ENCODE measurements at regions not wholly inside any gene's neighbourhood (a gene's known extent, or its start where the extent isn't known, plus 50 kb on each side); places are given as distances from the start of the nearest gene placed in this dataset.

DNA sequence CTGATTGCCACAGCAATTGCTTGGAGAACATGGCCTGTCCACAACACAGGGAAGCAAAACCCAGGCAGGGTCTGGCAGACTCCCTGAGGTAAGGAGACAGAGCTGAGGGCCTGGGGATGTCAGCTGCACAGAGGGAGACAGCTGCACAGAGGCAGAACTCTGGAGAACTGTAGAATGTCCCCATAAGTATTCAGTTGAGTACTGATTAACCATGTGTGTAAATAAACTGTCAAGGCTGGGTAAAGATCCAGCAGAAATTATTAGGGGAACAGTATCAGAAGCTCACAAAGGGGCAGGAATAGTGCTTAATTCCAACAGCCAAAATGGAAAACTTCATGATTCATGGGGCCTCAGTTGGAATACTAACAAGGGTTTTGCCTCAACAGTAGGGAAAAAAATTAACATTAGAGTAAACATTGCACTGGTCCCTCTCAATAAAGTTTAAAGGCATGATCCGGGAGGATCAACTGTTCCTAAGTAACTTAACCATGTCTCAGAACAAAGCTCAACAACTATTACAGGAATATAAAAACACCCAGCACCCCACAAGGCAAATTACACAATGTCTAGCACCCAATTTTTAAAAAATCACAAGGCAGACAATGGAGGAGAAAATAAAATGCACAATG, 201.3 kb upstream of the RASSF8 start:
- no peak for DNase-seq

DNA sequence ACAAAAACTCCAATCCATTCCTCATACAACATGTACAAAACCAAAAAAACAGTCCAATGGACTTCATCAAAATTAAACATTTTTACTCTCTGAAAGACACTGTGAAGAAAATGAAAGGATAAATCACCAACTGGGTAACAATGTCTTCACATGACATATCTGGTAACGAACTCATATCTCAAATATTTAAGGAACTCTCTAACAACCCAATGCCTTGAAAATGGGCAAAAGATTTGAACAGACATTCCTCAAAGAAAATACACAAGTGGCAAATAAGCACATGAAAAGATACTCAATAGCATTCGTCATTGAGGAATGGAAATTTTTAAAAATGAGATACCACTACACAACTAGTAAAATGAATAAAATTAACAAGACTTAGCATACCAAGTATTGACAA, 198.7 kb upstream of the RASSF8 start:
- DNase-seq, result no peak

DNA sequence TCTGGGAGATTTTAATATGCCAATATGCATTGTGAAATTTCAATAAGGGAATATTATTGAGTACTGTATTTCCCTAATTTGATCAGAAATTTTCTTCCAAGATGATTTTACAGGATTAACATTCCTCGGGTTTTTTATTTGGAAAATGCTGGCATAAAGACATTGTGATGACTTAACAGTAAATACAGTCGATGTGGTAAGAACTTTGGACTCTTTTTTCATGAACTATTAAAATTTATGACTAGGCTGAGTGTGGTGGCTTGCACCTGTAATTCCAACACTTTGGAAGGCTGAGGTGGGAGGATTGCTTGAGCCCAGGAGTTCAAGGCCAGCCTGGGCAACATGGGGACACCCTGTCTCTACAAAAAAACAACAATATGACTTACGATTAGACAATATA, 197.1 kb upstream of the RASSF8 start:
- DNase-seq, result no peak

DNA sequence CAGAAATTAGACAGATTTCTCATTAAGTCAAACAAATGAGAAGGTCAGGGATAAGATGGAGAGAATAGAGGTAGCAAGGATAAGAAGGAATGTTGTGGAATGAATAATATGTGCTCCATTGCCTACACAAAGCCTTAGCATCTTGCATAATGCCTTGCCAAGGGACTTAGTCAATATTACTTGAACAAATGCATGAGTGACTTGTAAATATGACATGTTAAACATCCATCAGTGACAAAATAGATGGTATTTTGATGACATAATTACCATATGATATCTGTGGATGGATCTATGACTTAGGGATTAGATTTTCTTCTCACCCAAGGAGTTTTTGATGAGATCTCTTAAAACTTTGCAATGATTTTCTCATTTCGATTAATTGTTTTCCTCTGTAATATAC, 194.1 kb upstream of the RASSF8 start:
- no peak for DNase-seq

DNA sequence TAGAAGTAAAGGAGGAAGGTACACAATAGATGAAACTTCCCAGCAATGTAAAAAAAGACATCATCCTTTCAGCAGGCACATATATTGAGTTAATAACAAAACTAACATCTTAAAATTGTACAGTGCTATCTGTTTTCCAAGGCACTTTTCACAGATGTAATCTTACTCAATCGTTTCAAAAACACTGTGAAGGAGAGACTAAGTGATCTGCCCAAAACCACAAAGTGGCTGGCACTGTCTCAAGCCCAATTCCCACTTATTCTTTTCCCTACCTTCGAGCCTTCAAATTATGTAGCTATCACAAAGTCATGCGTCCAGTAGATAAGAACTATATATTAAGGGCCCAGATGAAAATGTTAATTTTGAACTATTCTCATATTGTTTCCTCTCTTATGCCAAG, 193.6 kb upstream of the RASSF8 start:
- no peak for DNase-seq

DNA sequence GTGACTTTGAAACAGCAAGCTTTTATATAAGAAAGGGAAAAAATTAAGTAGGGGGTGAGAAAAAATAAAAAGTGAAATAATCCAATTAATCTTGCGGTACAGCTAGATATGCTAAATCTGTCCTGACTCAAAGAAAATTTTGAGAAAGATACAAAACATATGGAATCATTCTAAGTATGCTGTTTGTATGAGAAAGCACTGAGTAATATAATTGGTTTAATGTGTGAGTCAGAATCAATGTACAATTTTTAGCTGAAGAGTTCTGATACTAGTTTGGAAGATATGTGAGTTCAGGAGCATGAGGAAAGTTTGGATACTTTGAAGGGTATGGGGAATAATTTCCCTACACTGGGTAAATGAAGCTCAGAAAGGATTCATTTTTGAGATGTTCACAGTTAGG, 190.9 kb upstream of the RASSF8 start:
- DNase-seq, result no peak

DNA sequence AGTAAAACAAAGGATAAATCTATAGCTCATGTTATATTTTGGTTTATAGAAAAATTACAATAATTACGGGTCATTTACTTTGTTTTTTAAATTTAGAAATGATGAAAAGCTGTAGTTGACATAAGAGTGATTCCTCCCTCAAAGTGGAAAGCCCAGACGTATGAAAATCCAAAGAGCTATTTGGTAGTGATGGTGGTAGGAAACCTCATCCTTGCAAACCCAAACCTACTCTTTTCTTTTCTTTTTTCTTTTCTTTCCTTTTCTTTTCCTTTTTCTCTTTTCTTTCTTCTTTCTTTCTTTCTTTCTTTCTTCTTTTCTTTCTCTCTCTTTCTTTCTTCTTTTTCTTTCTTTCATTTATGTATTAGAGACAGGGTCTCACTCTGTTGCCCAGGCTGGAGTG, 190.3 kb upstream of the RASSF8 start:
- DNase-seq, result no peak

DNA sequence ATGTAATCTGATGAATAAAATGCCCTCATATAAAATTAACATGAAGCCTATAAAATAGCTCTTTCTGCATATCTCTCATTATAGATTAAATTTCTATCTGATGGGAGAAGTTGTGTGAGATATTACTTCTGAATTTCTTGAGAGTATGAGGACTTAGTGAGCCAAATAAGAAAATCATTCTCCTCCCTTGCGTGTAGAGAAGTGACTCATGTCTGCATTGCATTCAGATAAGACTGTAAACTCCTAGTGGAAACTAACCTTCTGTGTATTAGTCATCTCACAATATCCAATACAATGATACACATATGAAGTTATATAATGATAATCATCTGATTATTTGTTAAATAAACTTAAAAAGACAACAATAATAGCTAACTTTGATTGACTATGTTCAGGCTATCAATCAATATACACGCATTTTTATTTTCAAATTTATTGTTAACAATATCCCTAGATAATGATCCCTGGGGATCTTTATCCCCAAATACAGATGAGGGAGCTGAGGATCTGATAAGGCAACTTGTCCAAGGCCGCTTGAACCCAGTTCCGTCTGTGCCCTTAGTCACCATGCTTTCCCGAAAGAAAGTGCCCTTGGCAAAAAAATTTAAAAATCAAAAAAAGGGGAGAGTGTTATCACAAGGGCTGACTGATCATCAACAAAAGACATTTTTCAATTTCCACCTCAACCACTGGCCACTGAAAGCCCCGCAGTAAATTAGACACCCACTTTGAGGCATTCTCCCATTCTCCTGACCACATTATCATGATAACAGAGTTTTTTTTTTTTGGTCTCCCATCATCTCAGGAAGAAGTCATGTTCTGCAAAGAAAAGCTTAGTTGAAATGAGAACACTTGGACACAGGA, 189.2 kb upstream of the RASSF8 start:
- DNase-seq, result no peak

DNA sequence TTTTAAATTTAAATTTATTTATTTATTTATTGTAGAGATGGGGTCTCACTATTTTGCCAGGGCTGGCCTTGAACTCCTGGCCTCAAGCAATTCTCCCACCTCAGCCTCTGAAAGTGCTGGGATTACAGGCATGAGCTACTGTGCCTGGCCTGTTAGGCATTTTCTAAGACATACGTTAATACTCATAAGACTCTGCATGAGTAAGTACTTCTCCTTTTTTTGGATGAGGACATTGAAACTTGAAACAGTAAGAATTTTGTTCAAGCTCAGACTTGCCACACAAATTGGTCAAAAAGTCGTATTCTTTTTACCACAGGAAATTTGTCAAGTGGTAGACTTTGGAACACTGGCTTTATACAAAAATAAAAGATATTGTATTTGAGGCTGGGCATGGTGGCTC, 187.4 kb upstream of the RASSF8 start:
- peak in 1 of 2 donors; percentile 37 for DNase-seq

DNA sequence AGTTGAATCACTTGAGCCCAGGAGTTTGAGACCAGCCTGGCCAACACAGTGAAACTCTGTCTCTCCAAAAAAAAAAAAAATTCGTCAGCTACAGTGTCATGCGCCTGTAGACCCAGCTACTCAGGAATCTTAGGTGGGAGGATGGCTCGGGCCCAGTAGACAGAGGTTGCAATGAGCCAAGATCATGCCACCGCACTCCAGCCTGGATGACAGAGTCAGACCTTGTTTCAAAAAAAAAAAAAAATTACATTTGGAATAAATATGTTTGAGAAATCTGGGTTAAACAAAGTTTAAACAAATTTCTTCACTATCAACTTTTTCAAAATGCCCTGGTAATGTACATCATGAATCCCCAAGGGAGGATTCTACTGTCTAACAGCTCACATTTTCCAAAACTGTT, 187.0 kb upstream of the RASSF8 start:
- no peak for DNase-seq

DNA sequence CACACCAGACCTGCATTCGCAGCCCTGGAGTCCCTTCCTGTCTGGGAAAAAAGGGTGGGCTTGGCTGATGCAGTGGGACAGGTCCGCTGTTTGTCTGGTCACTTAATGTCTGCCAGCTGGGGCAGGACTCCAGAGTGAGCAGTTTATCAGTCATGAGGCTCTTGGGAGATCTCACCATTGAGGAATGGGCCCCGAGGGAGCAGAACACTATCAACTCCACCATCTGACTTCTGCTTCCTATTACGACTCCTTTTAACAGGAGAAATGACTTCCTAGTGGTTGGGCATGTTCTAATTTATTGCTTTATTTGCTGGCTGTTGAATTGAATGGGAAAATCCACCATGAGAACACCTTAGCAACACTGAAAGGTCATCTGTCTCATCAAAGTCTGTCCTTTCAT, 182.5 kb upstream of the RASSF8 start:
- DNase-seq, result peak in 1 of 2 donors; percentile 30

DNA sequence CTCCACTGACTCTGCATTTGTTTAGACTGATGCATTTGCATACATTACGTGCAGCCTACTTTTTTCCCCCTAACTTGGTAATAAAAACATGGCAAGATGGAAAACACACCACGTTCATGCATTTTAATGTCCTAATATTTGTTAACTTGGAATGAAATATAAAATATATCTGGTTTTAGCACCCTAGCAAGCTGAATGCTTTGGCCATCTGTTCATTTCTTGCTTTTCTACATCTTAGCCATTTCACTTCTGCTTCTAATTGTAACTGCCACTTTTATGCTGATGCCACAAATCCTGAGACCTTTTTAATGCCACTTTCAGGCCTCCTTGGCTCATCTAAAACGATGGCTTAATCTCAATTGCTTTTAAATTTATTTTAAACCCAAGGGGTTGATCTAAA, 177.7 kb upstream of the RASSF8 start:
- DNase-seq, result no peak

DNA sequence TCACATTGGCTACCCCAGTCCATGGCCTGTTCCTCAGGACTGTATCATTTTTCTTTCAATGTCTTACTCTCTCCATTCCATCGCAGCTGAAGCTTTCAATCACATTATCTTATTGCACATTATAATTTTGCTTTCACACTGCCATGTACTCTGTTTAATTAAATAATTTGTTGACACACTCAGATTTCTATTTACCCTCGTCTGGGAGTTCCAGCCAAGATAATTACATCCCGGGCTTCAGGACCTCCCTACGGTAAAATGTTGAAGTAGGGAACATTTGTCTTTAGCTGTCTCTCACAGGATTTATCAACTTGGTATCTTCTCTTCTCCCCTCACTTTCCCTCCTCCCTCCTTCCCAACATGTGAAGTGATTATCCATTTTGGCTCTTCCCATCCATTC, 177.2 kb upstream of the RASSF8 start:
- no peak for DNase-seq

DNA sequence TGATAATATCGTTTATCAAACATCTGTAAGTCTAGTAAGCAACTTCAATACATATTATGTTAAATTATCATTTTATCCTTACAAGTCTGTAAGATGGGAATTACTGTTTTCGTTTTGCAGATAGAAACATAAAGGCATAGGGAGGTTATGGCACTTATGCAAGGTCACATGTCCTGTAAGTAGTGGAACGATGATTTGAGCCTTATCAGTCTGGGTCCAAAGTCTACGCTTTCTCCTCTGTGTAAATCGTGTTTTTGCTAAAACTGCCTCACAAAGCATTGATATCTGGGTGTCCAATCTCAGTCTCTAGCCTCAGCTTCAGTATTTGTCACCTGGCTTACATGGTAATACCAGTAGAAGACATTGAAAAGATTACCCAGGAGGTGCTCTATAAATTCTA, 174.9 kb upstream of the RASSF8 start:
- DNase-seq, result no peak

DNA sequence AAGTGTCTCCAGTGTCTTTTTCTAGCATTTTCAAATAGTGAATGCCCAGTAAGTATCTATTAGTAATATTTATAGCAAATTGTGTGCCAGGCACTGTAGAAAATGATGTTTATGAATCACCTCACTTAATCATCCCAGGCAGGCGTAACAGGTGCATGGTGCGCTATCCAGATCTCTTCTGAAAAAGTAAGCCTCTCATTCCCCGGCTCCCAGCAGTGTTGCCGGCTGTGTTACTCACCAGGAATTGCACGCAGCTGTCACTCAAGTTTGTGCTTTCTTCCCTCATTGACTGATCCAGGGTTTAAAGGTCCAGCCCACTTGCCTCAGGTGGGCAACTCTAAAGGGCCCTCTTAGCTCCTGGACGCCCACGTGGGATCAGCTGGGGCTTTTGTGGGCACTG, 173.8 kb upstream of the RASSF8 start:
- no peak for DNase-seq

DNA sequence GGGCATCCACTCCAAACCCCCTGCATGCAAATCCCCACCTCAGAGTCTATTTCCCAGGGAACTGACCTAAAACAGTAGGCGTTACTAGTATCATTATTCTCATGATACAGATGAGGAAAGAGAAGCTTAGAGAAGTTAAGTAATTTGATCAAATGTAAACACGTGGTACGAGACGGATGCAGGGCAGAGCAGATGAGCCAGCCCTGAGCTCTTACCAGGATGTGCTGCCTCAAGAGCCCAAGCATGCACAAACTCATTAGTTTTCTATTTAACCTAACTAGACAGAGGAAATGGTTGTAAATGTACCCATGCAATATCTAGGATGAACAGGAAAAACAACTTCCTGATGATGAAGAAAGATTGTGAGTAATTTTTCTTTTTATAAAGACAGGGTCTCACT, 173.3 kb upstream of the RASSF8 start:
- DNase-seq, result peak in 1 of 2 donors; percentile 24

DNA sequence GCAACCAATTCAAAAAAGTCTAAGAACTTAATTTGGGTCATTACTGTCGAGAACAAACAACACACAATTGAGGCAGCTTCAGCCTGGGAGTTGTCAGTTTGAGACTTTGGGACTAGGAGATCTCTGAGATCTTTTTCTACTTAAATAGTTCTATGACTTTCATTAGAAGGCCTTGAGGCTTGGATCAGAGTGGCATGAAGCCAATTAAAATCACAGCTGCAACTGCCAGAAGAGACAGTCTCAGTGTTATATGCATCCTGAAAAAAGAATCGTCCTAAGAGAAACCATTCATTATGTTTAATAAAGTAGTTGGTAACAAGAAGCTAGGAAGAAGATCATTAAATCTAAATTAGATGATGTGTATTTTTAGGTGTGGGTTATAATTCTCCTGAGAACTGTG, 170.8 kb upstream of the RASSF8 start:
- DNase-seq, result no peak

DNA sequence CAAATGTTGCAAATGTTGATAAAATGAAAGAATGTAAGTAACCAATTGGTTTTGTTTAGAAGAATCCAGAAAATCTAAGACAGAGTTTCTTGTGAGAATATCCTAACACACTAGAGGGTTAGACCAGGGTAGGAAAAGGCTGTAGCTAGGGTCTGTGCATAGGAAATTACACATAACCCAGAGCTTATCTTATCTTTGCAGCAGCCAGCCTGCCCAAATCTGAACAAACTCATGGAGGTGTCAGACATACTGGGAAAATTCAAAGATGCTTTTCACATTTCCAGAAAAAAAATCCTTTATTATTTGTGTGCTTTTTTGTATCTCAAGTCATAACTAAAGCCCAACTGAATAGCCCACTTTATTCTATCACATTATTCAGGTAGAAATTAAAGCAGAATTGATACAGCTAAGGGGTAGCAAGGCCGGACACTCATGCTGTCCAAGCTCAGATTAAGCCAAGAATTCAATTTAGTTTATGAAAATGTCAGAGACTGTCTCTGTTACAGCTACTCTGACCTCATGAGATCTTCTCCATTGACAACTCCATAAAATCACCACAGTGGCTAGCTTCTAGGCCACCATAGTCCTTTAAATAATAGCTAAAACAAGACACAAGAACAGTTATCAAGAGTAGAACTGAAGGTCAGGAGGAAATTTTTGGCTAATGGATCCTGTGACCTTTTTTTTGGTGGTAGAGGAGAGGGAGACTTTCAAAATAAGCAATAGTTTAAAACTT, 169.6 kb upstream of the RASSF8 start:
- no peak for DNase-seq

DNA sequence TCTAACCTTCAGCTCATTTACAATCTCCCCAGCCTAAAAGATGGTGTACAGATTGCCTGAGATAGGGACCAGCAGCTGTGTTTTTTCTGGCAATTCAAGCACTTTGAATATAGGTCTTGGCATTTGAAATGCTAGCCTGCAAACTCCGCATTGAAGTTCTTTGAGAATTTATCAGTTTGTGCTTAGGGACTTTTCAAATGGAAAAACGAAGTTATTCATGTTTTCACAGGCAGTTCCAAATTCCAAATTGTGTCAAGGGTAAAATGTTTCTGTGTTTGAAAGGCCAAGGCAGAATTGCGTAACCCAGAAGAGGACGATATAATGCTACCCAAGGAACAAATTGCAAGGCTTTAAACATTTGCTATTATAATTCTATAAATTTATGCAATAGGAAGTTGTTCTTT, 168.9 kb upstream of the RASSF8 start:
- DNase-seq, result no peak

DNA sequence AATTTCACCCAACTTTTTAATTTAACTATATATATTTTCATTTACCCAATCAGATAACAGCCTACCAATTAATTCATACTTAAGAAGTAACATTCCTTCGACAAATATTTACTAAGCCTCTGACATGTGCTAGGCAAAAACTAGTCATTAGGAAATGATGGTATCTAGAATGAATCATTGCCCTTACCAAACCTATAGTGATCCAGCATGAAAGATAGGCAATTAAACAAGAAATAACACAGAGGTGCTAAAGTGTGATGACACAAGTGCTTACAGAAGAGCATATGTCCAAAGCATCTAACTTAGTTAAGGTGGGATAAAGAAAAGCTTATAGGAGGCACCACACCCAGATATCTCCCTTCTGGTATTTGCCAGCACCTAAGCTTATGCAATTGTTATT, 166.5 kb upstream of the RASSF8 start:
- DNase-seq, result no peak

DNA sequence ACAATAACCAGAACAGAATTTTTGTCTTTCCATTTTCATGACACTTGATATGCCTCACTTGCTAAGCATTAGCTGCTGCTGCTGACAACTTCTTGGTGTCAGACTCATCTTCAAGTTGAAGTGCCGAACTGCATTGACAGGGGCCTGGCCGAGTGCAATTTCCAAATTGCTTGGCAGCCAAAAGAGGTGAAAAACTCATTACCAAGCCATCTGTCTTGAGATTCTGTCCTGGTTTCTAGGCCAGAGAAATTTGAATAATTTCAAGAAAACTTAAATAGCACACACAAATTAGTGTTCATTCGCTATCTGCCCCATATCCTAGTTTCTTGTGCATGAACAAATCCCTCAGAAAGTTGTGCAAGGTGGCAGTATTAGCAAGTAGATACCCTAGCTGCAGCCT, 165.3 kb upstream of the RASSF8 start:
- no peak for DNase-seq

DNA sequence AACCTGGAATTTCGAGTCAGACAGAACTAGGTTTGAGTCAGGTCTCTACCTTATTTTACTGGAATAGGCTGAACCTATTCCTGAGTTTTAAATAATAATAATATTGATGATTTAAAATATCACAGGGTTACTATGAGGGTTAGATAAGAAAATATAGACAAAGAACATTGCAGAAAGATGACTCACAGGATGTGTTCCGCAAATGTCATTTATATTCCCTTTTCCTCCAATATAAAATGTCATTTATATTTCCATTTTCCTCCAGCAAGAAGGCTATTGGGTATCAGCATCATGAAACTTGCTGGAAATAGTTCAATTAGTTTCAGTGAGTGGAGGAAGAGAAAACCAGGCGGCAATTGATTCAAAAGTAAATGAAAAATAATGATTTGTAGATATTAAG, 163.9 kb upstream of the RASSF8 start:
- no peak for DNase-seq

DNA sequence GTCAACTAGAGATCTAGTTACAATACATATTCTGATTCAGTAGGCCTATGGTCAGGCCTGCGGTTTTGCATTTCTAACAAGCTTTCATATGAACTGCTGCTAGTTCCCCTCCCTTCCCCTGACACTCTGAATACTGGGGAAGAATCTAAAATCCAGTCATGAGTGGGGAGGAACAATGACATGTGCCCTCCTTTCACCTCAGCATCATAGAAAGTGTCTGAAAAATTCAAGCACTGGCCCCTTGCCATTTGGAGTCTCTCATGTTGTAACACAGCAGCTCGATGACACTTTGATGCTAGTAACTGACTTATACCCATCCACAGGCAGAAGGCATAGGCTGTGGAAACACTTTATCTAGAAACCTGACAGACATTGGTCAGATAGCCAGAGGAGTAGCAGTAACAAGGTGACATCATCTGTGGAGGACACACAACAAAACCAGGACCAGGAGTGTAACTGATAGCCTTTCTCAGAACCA, 161.9 kb upstream of the RASSF8 start:
- no peak for DNase-seq

DNA sequence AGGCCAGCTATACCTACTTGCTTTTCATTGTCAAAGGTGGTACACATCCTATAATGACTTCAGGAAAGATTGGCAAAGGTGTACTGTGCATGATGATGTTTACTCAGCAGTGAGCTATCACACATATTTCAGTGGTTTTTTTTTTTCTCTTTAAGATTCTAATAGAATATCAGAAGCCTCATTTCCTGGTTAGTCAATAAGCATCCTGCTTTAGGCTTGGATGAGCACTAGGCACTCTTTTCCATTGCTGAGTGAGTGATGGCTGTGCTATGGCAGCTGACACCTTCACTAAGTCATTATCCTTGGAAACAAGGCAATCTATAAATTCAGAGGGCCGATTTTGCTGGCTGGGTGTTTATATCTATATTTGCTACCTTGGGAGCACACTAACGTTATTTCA, 161.1 kb upstream of the RASSF8 start:
- DNase-seq, result no peak

Measured in bone marrow (tissue), 2 donors.